GM12878 (cell line): ENCODE measurements at regions not wholly inside any gene's neighbourhood (a gene's known extent, or its start where the extent isn't known, plus 50 kb on each side); places are given as distances from the start of the nearest gene placed in this dataset.

Experiments used
- ATAC-seq: fragments of 200-7000 bp; cut with Tn5 transposase; 3 replicates; pipeline ENCODE4 v1.9.1; 2020; ENCODE audit warnings: mild to moderate bottlenecking, moderate library complexity
- BruUV-seq: library from RNA; stranded (reverse); fragments of 400-500 nt; replicated peaks from 2 replicates; lab custom pipeline; 2021; lab: Mats Ljungman, UMichigan
- CTCF ChIA-PET: fragments of 300-600 bp; sonication (Branson Sonifier 250); formaldehyde crosslinking; extraction: SDS; loops from one replicate; lab custom pipeline; 2021; ENCODE audit warnings: inconsistent platforms; lab: Yijun Ruan, JAX
- POLR2A ChIA-PET: fragments of 350-600 bp; formaldehyde crosslinking; extraction: SDS; loops from one replicate; lab custom pipeline; 2021; ENCODE audit warnings: inconsistent platforms; lab: Charles Lee
- RAD21 ChIA-PET: fragments of 300-600 bp; sonication (Branson Sonifier 250); formaldehyde crosslinking; loops from one replicate; lab custom pipeline; 2023; ENCODE audit warnings: antibody characterized with exemption; ENCODE audit not compliant: unreplicated experiment; lab: Charles Lee
- SMC1A ChIA-PET: fragments of 300-600 bp; sonication (Branson Sonifier 250); formaldehyde crosslinking; loops from one replicate; lab custom pipeline; 2023; ENCODE audit not compliant: unreplicated experiment, uncharacterized antibody; lab: Charles Lee
- DNase-seq: peaks from one replicate; pipeline ENCODE4 v3.0.0-alpha.2; 2011; ENCODE audit warnings: low read depth, low spot score
- FAIRE-seq: peaks from 3 replicates; lab custom pipeline; 2011; peaks lifted over from hg19 to GRCh38; lab: Jason Lieb, UNC
- H2AFZ ChIP-seq: 2 replicates; pipeline ENCODE4 v1.6.0; 2011; ENCODE audit warnings: low read depth, low read length, control low read depth; ENCODE audit not compliant: control insufficient read depth
- H3K27ac ChIP-seq: 2 replicates; pipeline ENCODE4 v1.5.1; 2011; ENCODE audit warnings: control low read depth; ENCODE audit not compliant: control insufficient read depth, insufficient read depth
- H3K27me3 ChIP-seq, 2 experiments: replicated peaks in 1 of 2; 2 replicates each; pipeline versions ENCODE4 v1.6.0 to v1.6.1; 2011; ENCODE audit warnings: low read length in 1 of 2; ENCODE audit not compliant: control insufficient read depth in 2 of 2, insufficient read depth in 2 of 2
- H3K36me3 ChIP-seq, 2 experiments: 2 replicates each; pipeline ENCODE4 v1.5.1; 2011; ENCODE audit warnings: low read length in 1 of 2; ENCODE audit not compliant: control insufficient read depth in 2 of 2, insufficient read depth in 2 of 2
- H3K4me1 ChIP-seq: 2 replicates; pipeline ENCODE4 v1.6.1; 2011; ENCODE audit warnings: mild to moderate bottlenecking, low read length, moderate library complexity, mixed read lengths; ENCODE audit not compliant: control insufficient read depth, insufficient read depth
- H3K4me2 ChIP-seq: 2 replicates; pipeline ENCODE4 v1.6.0; 2011; ENCODE audit warnings: control low read depth; ENCODE audit not compliant: control insufficient read depth, insufficient read depth
- H3K4me3 ChIP-seq: fragments of 200-600 bp; sonication (generic); 2 replicates; pipeline ENCODE4 v1.5.1; 2016
- H3K79me2 ChIP-seq: 2 replicates; pipeline ENCODE4 v1.6.0; 2011; ENCODE audit warnings: low read length; ENCODE audit not compliant: control insufficient read depth, insufficient read depth
- H3K9ac ChIP-seq: 2 replicates; pipeline ENCODE4 v1.8.0; 2011; ENCODE audit warnings: low read length, control low read depth, mixed read lengths; ENCODE audit not compliant: control insufficient read depth, insufficient read depth
- H3K9me3 ChIP-seq: replicated peaks from 3 replicates; pipeline ENCODE4 v1.5.1; 2011; ENCODE audit warnings: mild to moderate bottlenecking, low read length; ENCODE audit not compliant: control insufficient read depth, insufficient read depth
- H4K20me1 ChIP-seq: 2 replicates; pipeline ENCODE4 v1.6.0; 2011; ENCODE audit not compliant: control insufficient read depth, insufficient read depth
- CBFB ChIP-seq: IDR thresholded peaks from 2 replicates; pipeline ENCODE4 v1.6.1; 2016; ENCODE audit warnings: antibody characterized with exemption, low read depth
- JUND ChIP-seq: IDR thresholded peaks from 2 replicates; pipeline ENCODE4 v1.6.1; 2012; ENCODE audit warnings: low read depth, mild to moderate bottlenecking, low read length, improper control_type of control experiment, moderate library complexity
- MXI1 ChIP-seq: fragments of 150-350 bp; IDR thresholded peaks from 2 replicates; pipeline ENCODE4 v1.6.1; 2011; ENCODE audit warnings: low read depth, mild to moderate bottlenecking, inconsistent platforms, low read length, improper control_type of control experiment
- NFIC ChIP-seq: IDR thresholded peaks from 2 replicates; pipeline ENCODE4 v1.6.1; 2012; ENCODE audit warnings: low read depth, mild to moderate bottlenecking, inconsistent platforms, low read length, moderate library complexity
- POLR2AphosphoS2 ChIP-seq: IDR thresholded peaks from 2 replicates; pipeline ENCODE4 v1.6.1; 2011; ENCODE audit warnings: low read depth, mild to moderate bottlenecking, low read length, improper control_type of control experiment, moderate library complexity
- RELA ChIP-seq: fragments of 450-650 bp; IDR thresholded peaks from 2 replicates; pipeline ENCODE4 v1.8.0; 2014; ENCODE audit warnings: borderline replicate concordance; ENCODE audit not compliant: partially characterized antibody
- WGBS: methylation state at CpG from one replicate; pipeline ENCODE4 v1.1.6; 2016; ENCODE audit warnings: low lambda C conversion rate; ENCODE audit not compliant: insufficient replicate concordance, insufficient coverage; ENCODE audit errors: missing lambda C conversion rate; 5-methylcytosine and 5-hydroxymethylcytosine counted together
- in situ Hi-C: fragments of 300-500 bp; cut with MboI; formaldehyde crosslinking; loops from 9 replicates; pipeline ENCODE4 v1.14.3; 2018; ENCODE audit warnings: mixed read lengths
- intact Hi-C: fragments of 100-400 bp; cut with micrococcal nuclease; formaldehyde crosslinking; loops from one replicate; pipeline ENCODE4 v1.14.2; 2022; ENCODE audit not compliant: unreplicated experiment
- TF ChIP-seq, protein P1 (sequence below): IDR thresholded peaks from 2 replicates; pipeline ENCODE4 v1.6.1; 2011; ENCODE audit warnings: low read depth, low read length, improper control_type of control experiment, borderline replicate concordance
- TF ChIP-seq, protein P2 (sequence below): fragments of 450-650 bp; conservative IDR thresholded peaks from 2 replicates; pipeline ENCODE4 v1.6.1; 2017; ENCODE audit warnings: mild to moderate bottlenecking, moderate library complexity
- TF ChIP-seq, protein P3 (sequence below): IDR thresholded peaks from 2 replicates; pipeline ENCODE4 v1.6.1; 2011; ENCODE audit warnings: mild to moderate bottlenecking, low read depth, low read length, moderate library complexity; ENCODE audit not compliant: insufficient replicate concordance

- Histone ChIP-seq H3K36me3 (no peaks in the 10 kb centered on the region), H3K4me1 (no peaks in the 10 kb centered on the region), H3K4me3 (no peak overlapping the region), H3K9ac (no peak overlapping the region)
- TF ChIP-seq, protein P1, sequence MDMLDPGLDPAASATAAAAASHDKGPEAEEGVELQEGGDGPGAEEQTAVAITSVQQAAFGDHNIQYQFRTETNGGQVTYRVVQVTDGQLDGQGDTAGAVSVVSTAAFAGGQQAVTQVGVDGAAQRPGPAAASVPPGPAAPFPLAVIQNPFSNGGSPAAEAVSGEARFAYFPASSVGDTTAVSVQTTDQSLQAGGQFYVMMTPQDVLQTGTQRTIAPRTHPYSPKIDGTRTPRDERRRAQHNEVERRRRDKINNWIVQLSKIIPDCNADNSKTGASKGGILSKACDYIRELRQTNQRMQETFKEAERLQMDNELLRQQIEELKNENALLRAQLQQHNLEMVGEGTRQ = no peak
- TF ChIP-seq JUND (no peak), RELA (no peak), CBFB (no peak), MXI1 (no peak), POLR2AphosphoS2 (no peak), NFIC (no peak)
- TF ChIP-seq, protein P2, sequence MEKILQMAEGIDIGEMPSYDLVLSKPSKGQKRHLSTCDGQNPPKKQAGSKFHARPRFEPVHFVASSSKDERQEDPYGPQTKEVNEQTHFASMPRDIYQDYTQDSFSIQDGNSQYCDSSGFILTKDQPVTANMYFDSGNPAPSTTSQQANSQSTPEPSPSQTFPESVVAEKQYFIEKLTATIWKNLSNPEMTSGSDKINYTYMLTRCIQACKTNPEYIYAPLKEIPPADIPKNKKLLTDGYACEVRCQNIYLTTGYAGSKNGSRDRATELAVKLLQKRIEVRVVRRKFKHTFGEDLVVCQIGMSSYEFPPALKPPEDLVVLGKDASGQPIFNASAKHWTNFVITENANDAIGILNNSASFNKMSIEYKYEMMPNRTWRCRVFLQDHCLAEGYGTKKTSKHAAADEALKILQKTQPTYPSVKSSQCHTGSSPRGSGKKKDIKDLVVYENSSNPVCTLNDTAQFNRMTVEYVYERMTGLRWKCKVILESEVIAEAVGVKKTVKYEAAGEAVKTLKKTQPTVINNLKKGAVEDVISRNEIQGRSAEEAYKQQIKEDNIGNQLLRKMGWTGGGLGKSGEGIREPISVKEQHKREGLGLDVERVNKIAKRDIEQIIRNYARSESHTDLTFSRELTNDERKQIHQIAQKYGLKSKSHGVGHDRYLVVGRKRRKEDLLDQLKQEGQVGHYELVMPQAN = no peak
- TF ChIP-seq, protein P3, sequence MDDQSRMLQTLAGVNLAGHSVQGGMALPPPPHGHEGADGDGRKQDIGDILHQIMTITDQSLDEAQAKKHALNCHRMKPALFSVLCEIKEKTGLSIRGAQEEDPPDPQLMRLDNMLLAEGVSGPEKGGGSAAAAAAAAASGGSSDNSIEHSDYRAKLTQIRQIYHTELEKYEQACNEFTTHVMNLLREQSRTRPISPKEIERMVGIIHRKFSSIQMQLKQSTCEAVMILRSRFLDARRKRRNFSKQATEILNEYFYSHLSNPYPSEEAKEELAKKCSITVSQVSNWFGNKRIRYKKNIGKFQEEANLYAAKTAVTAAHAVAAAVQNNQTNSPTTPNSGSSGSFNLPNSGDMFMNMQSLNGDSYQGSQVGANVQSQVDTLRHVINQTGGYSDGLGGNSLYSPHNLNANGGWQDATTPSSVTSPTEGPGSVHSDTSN = no peak
- TF ChIP-seq, all 136 proteins: peak for 0
- H3K27ac ChIP-seq = no peak overlapping the region
- POLR2A ChIA-PET = no interaction called here
- H3K4me2 ChIP-seq = no peak overlapping the region
- 36% methylated on average over 2 of the region's 2 CpGs for WGBS
- no peaks in the 10 kb centered on the region for H3K27me3 ChIP-seq
- intact Hi-C loops = no loop called here
- no peak for DNase-seq
- no peaks in the 10 kb centered on the region for H4K20me1 ChIP-seq
- no peak for ATAC-seq
- in situ Hi-C loops = no loop called here
- H2AFZ ChIP-seq = no peak overlapping the region
- RAD21 ChIA-PET = interaction anchor here (0.7 kb wide), 1 partner anchor 63 kb away, joined by 3 read pairs; no protein-coding TSS in a partner anchor
- no peaks in the 10 kb centered on the region for H3K79me2 ChIP-seq
- H3K9me3 ChIP-seq = no peaks in the 10 kb centered on the region
- no TSS peak for BruUV-seq
- SMC1A ChIA-PET = interaction anchor here (1.2 to 1.4 kb wide), 2 partner anchors 10 to 54 kb away, joined by 3 to 5 read pairs; no protein-coding TSS in a partner anchor
- CTCF ChIA-PET = interaction anchor here (1.0 to 1.4 kb wide), 2 partner anchors 20 to 27 kb away, joined by 3 to 4 read pairs; no protein-coding TSS in a partner anchor
- FAIRE-seq = no peak
These were observed 206.4 kb upstream of the ALG10B start for GRCh38 chr12:38110026-38110699.
